Neuronal stem cell (in vitro differentiated cells): ENCODE measurements at regions not wholly inside any gene's neighbourhood (a gene's known extent, or its start where the extent isn't known, plus 50 kb on each side); places are given as distances from the start of the nearest gene placed in this dataset.

Experiments
- DNase-seq: peaks from one replicate; pipeline ENCODE4 v3.0.0-alpha.2; 2013; ENCODE audit warnings: low spot score
- H2AFZ ChIP-seq: one replicate; pipeline ENCODE4 v1.6.1; 2013; ENCODE audit warnings: mild to moderate bottlenecking, low read length, inconsistent platforms
- H2AK5ac ChIP-seq: 2 replicates; pipeline ENCODE4 v1.6.1; 2013; ENCODE audit warnings: low read depth, mild to moderate bottlenecking, inconsistent platforms, low read length, moderate library complexity, mixed read lengths
- H2BK120ac ChIP-seq: 2 replicates; pipeline ENCODE4 v1.6.1; 2013; ENCODE audit warnings: low read depth, mild to moderate bottlenecking, inconsistent platforms, low read length, moderate library complexity, mixed read lengths
- H2BK12ac ChIP-seq: one replicate; pipeline ENCODE4 v1.6.1; 2013; ENCODE audit warnings: low read length, inconsistent platforms
- H2BK15ac ChIP-seq: 2 replicates; pipeline ENCODE4 v1.6.1; 2013; ENCODE audit warnings: mild to moderate bottlenecking, low read length, inconsistent platforms, mixed read lengths
- H2BK5ac ChIP-seq: one replicate; pipeline ENCODE4 v1.6.1; 2013; ENCODE audit warnings: inconsistent platforms, mild to moderate bottlenecking, low read length, moderate library complexity
- H3K14ac ChIP-seq: one replicate; pipeline ENCODE4 v1.6.1; 2013; ENCODE audit warnings: low read length, inconsistent platforms
- H3K18ac ChIP-seq: 2 replicates; pipeline ENCODE4 v1.6.1; 2013; ENCODE audit warnings: low read length, inconsistent platforms
- H3K23ac ChIP-seq: 2 replicates; pipeline ENCODE4 v1.6.1; 2013; ENCODE audit warnings: low read depth, mild to moderate bottlenecking, mixed read lengths, low read length, inconsistent platforms; ENCODE audit not compliant: poor library complexity
- H3K27ac ChIP-seq: replicated peaks from 3 replicates; pipeline ENCODE4 v1.5.1; 2013; ENCODE audit warnings: low read length, inconsistent platforms
- H3K27me3 ChIP-seq, 3 experiments: 2 replicates each; pipeline ENCODE4 v1.6.1; 2013; ENCODE audit warnings: low read length in 3 of 3, mild to moderate bottlenecking in 2 of 3, inconsistent platforms in 1 of 3, low read depth in 1 of 3, mixed read lengths in 1 of 3, moderate library complexity in 1 of 3; ENCODE audit not compliant: control insufficient read depth in 3 of 3, insufficient read depth in 3 of 3
- H3K36me3 ChIP-seq, 2 donors: replicated peaks in 1 of 2; 2 replicates each; pipeline ENCODE4 v1.6.1; 2013; ENCODE audit warnings: low read length in 2 of 2; ENCODE audit not compliant: control insufficient read depth in 2 of 2, insufficient read depth in 2 of 2
- H3K4ac ChIP-seq: 2 replicates; pipeline ENCODE4 v1.6.1; 2013; ENCODE audit warnings: inconsistent platforms, mild to moderate bottlenecking, low read length, moderate library complexity
- H3K4me1 ChIP-seq, 2 donors: 1 replicate in 1 of 2; 2 replicates in 1 of 2; pipeline ENCODE4 v1.6.1; 2013; ENCODE audit warnings: low read length in 2 of 2, low read depth in 1 of 2; ENCODE audit not compliant: control insufficient read depth in 2 of 2, insufficient read depth in 1 of 2
- H3K4me2 ChIP-seq: one replicate; pipeline ENCODE4 v1.6.1; 2013; ENCODE audit warnings: mild to moderate bottlenecking, low read length, inconsistent platforms; ENCODE audit not compliant: insufficient read depth, poor library complexity, severe bottlenecking
- H3K4me3 ChIP-seq, 2 donors: 2 replicates each; pipeline ENCODE4 v1.5.1; 2013; ENCODE audit warnings: low read length in 2 of 2, mild to moderate bottlenecking in 2 of 2, inconsistent platforms in 1 of 2, moderate library complexity in 1 of 2
- H3K79me1 ChIP-seq: one replicate; pipeline ENCODE4 v1.6.1; 2013; ENCODE audit warnings: low read depth, mild to moderate bottlenecking, inconsistent platforms, low read length, moderate library complexity
- H3K9ac ChIP-seq: one replicate; pipeline ENCODE4 v1.6.1; 2013; ENCODE audit warnings: mild to moderate bottlenecking, low read depth, low read length, inconsistent platforms; ENCODE audit not compliant: poor library complexity
- H3K9me3 ChIP-seq, 2 donors: replicated peaks in 1 of 2; 2 replicates each; pipeline versions ENCODE3 to v1.6.1; 2013; ENCODE audit warnings: low read length in 2 of 2, mild to moderate bottlenecking in 2 of 2, inconsistent platforms in 1 of 2, low read depth in 1 of 2, mixed read lengths in 1 of 2, moderate library complexity in 1 of 2; ENCODE audit not compliant: control insufficient read depth in 2 of 2, insufficient read depth in 1 of 2
- H4K8ac ChIP-seq: one replicate; pipeline ENCODE4 v1.6.1; 2013; ENCODE audit warnings: low read depth, mild to moderate bottlenecking, inconsistent platforms, low read length, moderate library complexity
- H4K91ac ChIP-seq: one replicate; pipeline ENCODE4 v1.6.1; 2013; ENCODE audit warnings: low read length, low read depth, mild to moderate bottlenecking, inconsistent platforms; ENCODE audit not compliant: poor library complexity
- WGBS, 2 donors: extraction: QIAGEN DNeasy Blood & Tissue Kit; methylation state at CpG; one replicate each; pipeline ENCODE4 v1.1.7; 2013; ENCODE audit warnings: missing lambda C conversion rate in 2 of 2, mixed read lengths in 1 of 2; ENCODE audit not compliant: insufficient read length in 2 of 2, insufficient replicate concordance in 1 of 2; ENCODE audit errors: extremely low coverage in 2 of 2; 5-methylcytosine and 5-hydroxymethylcytosine counted together

DNA sequence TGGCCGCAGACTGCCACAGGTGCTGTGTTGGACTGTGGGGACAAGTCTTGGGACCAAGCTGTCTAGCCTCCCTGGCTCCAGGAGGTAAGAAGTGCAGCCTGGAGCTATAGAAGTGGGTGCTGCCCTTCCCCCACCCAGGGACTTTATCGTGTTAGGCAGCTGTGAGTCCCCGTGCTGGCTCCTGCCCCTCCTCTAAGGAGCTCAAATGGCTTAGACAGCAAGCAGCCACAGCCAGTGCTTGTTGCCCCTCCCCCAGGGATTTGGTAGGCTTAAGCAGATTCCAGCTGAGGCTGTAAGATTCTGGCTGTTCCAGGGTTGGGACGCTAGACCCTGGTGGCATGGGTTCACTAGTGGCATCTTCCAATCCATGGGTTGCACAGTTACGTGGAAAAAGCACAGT is 979.4 kb upstream of the PCDH10 start:
- WGBS, 2 donors: no CpG with 5 or more reads among the region's 5 CpGs

GRCh38 chr4:132180020-132180427 is 969.1 kb upstream of the PCDH10 start:
- no peak overlapping the region for H2BK5ac ChIP-seq
- DNase-seq: no peak

More for the DNA sequence above, 979.4 kb upstream of the PCDH10 start:
- Histone ChIP-seq H2AFZ (no peak overlapping the region), H3K14ac (peak overlapping the region; percentile 39), H3K27ac (no peak overlapping the region), H2BK15ac (no peak overlapping the region), H2BK12ac (no peak overlapping the region), H2BK120ac (no peak overlapping the region), H3K27me3 (no peaks in the 10 kb centered on the region), H3K18ac (peak overlapping the region; percentile 49), H4K8ac (no peak overlapping the region), H3K4me1 (no peaks in the 10 kb centered on the region), H4K91ac (no peak overlapping the region), H3K79me1 (no peaks in the 10 kb centered on the region), H2AK5ac (no peak overlapping the region), H3K9ac (no peak overlapping the region), H3K4me2 (no peak overlapping the region), H3K36me3 (no peaks in the 10 kb centered on the region), H3K9me3 (peaks cover 0 to 2% of the 10 kb centered on the region in 2 donors), H3K4me3 (no peak overlapping the region), H2BK5ac (no peak overlapping the region), H3K4ac (no peak overlapping the region), H3K23ac (no peak overlapping the region)
- no peak for DNase-seq

GRCh38 chr4:132195176-132195575 is 953.9 kb upstream of the PCDH10 start:
- no peak overlapping the region for H3K27ac ChIP-seq
- H2AFZ ChIP-seq: no peak overlapping the region
- H3K18ac ChIP-seq: no peak overlapping the region
- H3K23ac ChIP-seq: no peak overlapping the region
- H2BK12ac ChIP-seq: no peak overlapping the region
- H3K79me1 ChIP-seq: no peaks in the 10 kb centered on the region
- no peaks in the 10 kb centered on the region for H3K27me3 ChIP-seq
- H2BK5ac ChIP-seq: no peak overlapping the region
- H3K4ac ChIP-seq: no peak overlapping the region
- no peak overlapping the region for H4K8ac ChIP-seq
- H3K4me3 ChIP-seq: no peak overlapping the region
- no peak overlapping the region for H3K4me2 ChIP-seq
- no peaks in the 10 kb centered on the region for H3K36me3 ChIP-seq
- no peak for DNase-seq
- no peak overlapping the region for H3K14ac ChIP-seq
- H3K9me3 ChIP-seq: no peaks in the 10 kb centered on the region
- no peak overlapping the region for H2AK5ac ChIP-seq
- H3K9ac ChIP-seq: no peak overlapping the region
- no peak overlapping the region for H4K91ac ChIP-seq
- WGBS, 2 donors: no CpG with 5 or more reads among the region's 3 CpGs
- no peak overlapping the region for H2BK15ac ChIP-seq
- no peak overlapping the region for H2BK120ac ChIP-seq
- H3K4me1 ChIP-seq: no peaks in the 10 kb centered on the region

More at GRCh38 chr4:132180020-132180427, 969.1 kb upstream of the PCDH10 start:
- H3K9me3 ChIP-seq: no peaks in the 10 kb centered on the region
- no peaks in the 10 kb centered on the region for H3K79me1 ChIP-seq
- H3K27me3 ChIP-seq: no peaks in the 10 kb centered on the region
- H2BK12ac ChIP-seq: no peak overlapping the region
- no peak overlapping the region for H3K9ac ChIP-seq
- no CpG with 5 or more reads among the region's 2 CpGs for WGBS, 2 donors
- H4K91ac ChIP-seq: no peak overlapping the region
- H2BK15ac ChIP-seq: no peak overlapping the region
- no peak overlapping the region for H4K8ac ChIP-seq
- no peak overlapping the region for H3K4ac ChIP-seq
- no peak overlapping the region for H2AK5ac ChIP-seq
- no peak overlapping the region for H3K4me2 ChIP-seq
- H3K4me3 ChIP-seq: no peak overlapping the region
- no peaks in the 10 kb centered on the region for H3K36me3 ChIP-seq
- no peak overlapping the region for H2AFZ ChIP-seq
- H3K14ac ChIP-seq: no peak overlapping the region
- no peak overlapping the region for H2BK120ac ChIP-seq
- H3K23ac ChIP-seq: no peak overlapping the region
- no peaks in the 10 kb centered on the region for H3K4me1 ChIP-seq
- no peak overlapping the region for H3K18ac ChIP-seq
- no peak overlapping the region for H3K27ac ChIP-seq

GRCh38 chr4:132203618-132204017 is 945.5 kb upstream of the PCDH10 start:
- Histone ChIP-seq H4K91ac (no peak overlapping the region), H3K79me1 (no peaks in the 10 kb centered on the region), H2BK12ac (no peak overlapping the region), H3K27ac (no peak overlapping the region), H2BK5ac (no peak overlapping the region), H3K4me3 (no peak overlapping the region), H2BK120ac (no peak overlapping the region), H2AK5ac (no peak overlapping the region), H3K4me1 (no peaks in the 10 kb centered on the region), H4K8ac (no peak overlapping the region), H3K18ac (no peak overlapping the region), H3K36me3 (no peaks in the 10 kb centered on the region), H2BK15ac (no peak overlapping the region), H3K9me3 (no peaks in the 10 kb centered on the region), H3K14ac (no peak overlapping the region), H2AFZ (no peak overlapping the region), H3K9ac (no peak overlapping the region), H3K23ac (no peak overlapping the region), H3K4ac (no peak overlapping the region), H3K4me2 (no peak overlapping the region), H3K27me3 (no peaks in the 10 kb centered on the region)
- no CpG with 5 or more reads among the region's 2 CpGs for WGBS, 2 donors
- DNase-seq: no peak
